ENCODE measurements at regions not wholly inside any gene's neighbourhood (a gene's known extent, or its start where the extent isn't known, plus 50 kb on each side); places are given as distances from the start of the nearest gene placed in this dataset.

DNA sequence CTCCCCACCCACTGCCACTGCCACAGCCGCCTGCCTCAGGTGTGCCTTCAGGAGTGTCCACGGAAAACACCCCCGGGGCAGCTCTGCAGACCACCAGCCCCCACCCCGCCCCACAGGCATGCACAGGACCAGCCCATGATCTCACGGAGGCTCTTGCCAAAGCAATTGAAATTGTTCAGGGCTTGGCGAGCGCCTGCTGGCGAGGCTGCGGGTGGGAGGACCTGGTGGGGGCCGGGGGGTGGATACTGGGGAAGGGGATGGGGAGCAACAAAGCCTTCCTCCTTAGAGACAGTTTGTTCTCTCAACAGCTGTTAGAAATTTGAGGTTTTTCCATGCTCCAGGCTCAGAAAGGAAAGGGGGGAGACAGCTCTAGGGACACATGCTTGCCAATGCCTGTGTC lies 274.7 kb downstream of the MN1 start:
- no peak for DNase-seq
- H3K9me3 Mint-ChIP-seq: no peaks in the 10 kb centered on the region
- no peaks in the 10 kb centered on the region for H3K4me1 Mint-ChIP-seq (ENCODE audit: low read depth)
- no peaks in the 10 kb centered on the region for H3K36me3 Mint-ChIP-seq (ENCODE audit: low read depth)
- no peak overlapping the region for H3K4me3 Mint-ChIP-seq
- H3K27ac Mint-ChIP-seq: no peak overlapping the region
- H3K27me3 Mint-ChIP-seq: no peaks in the 10 kb centered on the region

DNA sequence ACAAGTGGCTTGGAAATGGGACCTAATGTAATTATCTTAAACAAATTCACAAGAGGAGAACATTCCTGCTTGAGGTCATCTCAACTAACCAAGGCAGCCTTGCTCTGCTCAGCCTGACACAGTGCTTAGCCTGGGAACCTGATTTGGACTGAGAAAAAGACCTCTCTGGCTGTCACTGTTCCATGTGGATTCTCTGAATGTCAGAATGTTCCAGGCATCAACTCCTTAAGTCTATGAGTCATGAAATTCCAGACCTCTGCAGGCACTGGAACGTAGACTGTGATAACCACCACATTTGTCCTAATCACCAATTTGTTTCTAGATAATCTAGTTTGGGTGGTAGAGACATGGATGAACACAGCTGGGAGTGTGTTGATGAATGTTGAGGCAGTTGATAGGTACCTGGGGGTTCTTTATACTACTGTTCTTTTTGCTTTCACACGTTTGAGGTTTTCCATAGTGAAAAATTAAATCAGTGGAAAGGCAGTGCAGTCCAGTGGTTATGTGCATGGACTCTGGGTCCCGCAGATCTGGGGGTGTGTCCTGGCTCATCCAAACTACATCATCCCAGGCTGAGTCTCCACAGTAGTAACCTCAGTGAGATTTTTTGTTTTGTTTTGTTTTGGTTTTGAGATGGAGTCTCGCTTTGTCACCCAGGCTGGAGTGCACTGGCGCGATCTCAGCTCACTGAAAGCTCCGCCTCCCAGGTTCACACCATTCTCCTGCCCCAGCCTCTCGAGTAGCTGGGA lies 269.6 kb downstream of the MN1 start:
- H3K9me3 Mint-ChIP-seq: no peaks in the 10 kb centered on the region
- H3K4me3 Mint-ChIP-seq: no peak overlapping the region
- H3K4me1 Mint-ChIP-seq (ENCODE audit: low read depth): no peaks in the 10 kb centered on the region
- H3K27ac Mint-ChIP-seq: no peak overlapping the region
- DNase-seq: no peak
- peaks cover 2% of the 10 kb centered on the region for H3K27me3 Mint-ChIP-seq
- no peaks in the 10 kb centered on the region for H3K36me3 Mint-ChIP-seq (ENCODE audit: low read depth)

DNA sequence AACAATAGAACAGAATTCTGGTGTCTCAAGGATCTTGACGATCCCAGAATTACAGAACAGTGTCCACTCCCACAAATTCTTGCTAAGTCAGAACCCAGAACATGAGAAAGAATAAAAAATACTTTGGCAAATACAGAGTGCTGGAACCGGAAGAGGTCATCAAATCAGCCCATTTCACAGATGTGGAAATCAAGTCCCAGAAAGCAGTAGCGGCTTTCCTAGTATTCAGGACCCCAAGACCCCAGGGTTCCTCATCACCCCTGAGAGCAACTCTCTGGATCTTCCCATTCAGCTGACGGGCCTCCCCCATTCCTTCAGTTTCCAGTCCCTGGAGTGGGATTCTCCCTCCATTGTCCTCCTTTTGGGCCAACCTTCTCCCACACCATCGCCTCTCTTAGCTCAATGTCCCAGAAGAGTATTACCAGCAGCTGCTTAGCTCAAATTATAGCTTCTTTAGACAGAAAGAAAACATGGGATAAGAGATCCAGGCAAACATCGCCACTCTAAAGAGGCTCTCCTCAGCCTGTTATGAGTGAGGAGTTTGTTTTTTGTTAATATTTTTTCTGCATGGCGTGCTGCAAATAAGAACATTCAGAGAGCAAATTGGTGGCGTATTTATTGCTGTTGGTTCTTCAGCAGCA lies 268.3 kb downstream of the MN1 start:
- Mint-ChIP-seq H3K27me3 (peaks cover 2% of the 10 kb centered on the region), H3K36me3 (ENCODE audit: low read depth) (no peaks in the 10 kb centered on the region), H3K27ac (no peak overlapping the region), H3K4me3 (no peak overlapping the region), H3K4me1 (ENCODE audit: low read depth) (no peaks in the 10 kb centered on the region), H3K9me3 (no peaks in the 10 kb centered on the region)
- DNase-seq: no peak

DNA sequence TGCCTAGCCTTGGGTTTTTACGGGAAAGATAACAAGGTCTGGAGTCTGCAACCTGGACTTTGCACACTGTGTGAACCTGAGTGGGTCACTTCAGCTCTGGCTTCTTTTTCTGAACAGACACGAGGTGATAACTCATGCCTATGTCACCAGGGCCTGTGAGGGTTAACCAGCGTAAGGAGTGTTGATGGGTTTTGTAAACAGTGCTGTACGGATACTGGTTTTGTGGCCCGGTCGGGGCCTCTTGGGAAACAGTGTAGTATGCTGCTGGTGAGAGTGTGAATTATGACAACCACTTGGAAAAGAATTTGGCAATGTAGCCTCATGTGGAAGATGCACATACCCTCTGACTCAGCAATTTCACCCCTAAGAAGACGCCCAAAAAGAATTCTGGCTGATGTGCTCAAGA lies 266.8 kb downstream of the MN1 start:
- no peak overlapping the region for H3K27ac Mint-ChIP-seq
- no peak for DNase-seq
- H3K27me3 Mint-ChIP-seq: peaks cover 6% of the 10 kb centered on the region
- no peaks in the 10 kb centered on the region for H3K36me3 Mint-ChIP-seq (ENCODE audit: low read depth)
- H3K9me3 Mint-ChIP-seq: no peaks in the 10 kb centered on the region
- no peak overlapping the region for H3K4me3 Mint-ChIP-seq
- H3K4me1 Mint-ChIP-seq (ENCODE audit: low read depth): no peaks in the 10 kb centered on the region

DNA sequence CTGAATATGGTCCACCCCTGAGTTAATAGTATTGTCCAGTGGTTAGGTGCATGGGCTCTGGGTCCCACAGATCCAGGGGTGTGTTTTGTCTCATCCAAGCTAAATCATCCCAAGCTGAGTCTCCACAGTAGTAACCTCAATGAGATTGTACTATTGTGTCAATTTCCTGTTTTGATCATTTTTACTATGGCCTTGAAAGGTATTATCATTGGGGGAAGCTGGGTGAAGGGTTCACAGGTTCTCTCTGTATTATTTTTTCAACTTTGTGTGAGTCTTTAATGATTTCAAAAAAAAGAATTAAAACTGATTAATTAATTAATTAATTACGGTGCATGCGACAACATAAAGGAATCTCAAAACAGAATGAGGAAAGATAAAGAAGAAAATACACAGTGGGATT lies 266.1 kb downstream of the MN1 start:
- no peaks in the 10 kb centered on the region for H3K4me1 Mint-ChIP-seq (ENCODE audit: low read depth)
- no peak for DNase-seq

DNA sequence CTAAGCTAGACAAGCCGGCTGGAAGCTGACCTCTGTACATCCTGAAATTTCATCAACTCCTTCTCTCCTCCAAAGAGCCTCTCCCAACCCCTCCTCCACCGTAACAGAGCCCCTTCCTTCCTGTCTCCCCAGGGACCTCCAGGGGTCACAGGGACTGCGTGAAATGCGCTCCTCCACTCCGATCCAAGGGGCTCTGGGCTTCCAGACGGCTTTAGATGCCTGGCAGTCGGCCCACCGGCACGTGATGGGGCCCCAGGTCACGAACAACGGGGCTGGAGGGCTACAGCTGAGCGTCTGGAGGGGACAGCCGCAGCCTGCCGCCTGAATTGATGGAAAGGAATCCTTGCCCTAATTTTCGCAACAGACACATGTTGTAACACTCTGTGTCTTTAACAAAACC lies 264.1 kb downstream of the MN1 start:
- Mint-ChIP-seq H3K36me3 (ENCODE audit: low read depth) (no peaks in the 10 kb centered on the region), H3K27me3 (peaks cover 6% of the 10 kb centered on the region), H3K27ac (no peak overlapping the region), H3K9me3 (no peaks in the 10 kb centered on the region), H3K4me1 (ENCODE audit: low read depth) (no peaks in the 10 kb centered on the region), H3K4me3 (no peak overlapping the region)
- DNase-seq: no peak

More for the DNA sequence above, 266.1 kb downstream of the MN1 start:
- Mint-ChIP-seq H3K36me3 (ENCODE audit: low read depth) (no peaks in the 10 kb centered on the region), H3K27ac (no peak overlapping the region), H3K27me3 (peaks cover 6% of the 10 kb centered on the region), H3K4me3 (no peak overlapping the region), H3K9me3 (no peaks in the 10 kb centered on the region)

GRCh38 chr22:27538666-27539065 lies 262.9 kb downstream of the MN1 start:
- DNase-seq: no peak
- peaks cover 5% of the 10 kb centered on the region for H3K27me3 Mint-ChIP-seq
- H3K4me3 Mint-ChIP-seq: no peak overlapping the region
- H3K9me3 Mint-ChIP-seq: no peaks in the 10 kb centered on the region
- no peaks in the 10 kb centered on the region for H3K36me3 Mint-ChIP-seq (ENCODE audit: low read depth)
- no peak overlapping the region for H3K27ac Mint-ChIP-seq
- H3K4me1 Mint-ChIP-seq (ENCODE audit: low read depth): no peaks in the 10 kb centered on the region

DNA sequence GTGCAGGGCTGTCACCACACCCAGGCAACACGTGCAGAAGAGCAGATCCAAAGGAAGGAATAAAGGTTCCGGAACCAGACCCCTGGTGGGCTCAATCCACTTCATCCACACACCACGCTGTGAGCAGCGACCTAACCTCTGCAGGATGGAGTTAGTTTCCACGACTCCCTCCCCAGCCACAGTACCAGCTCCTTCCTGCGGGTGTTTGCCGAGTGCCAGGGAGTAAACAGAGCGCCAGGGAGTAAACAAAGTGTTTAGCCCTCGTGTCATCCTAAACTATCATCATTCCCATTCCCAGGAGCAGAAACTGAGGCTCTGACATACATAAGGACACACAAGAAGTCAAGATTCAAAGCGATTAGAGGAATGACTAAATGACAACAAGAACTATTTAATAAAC lies 261.3 kb downstream of the MN1 start:
- peaks cover 12% of the 10 kb centered on the region for H3K27me3 Mint-ChIP-seq
- no peak overlapping the region for H3K27ac Mint-ChIP-seq
- no peaks in the 10 kb centered on the region for H3K9me3 Mint-ChIP-seq
- no peak overlapping the region for H3K4me3 Mint-ChIP-seq
- DNase-seq: no peak
- no peaks in the 10 kb centered on the region for H3K36me3 Mint-ChIP-seq (ENCODE audit: low read depth)
- no peaks in the 10 kb centered on the region for H3K4me1 Mint-ChIP-seq (ENCODE audit: low read depth)

- no peaks in the 10 kb centered on the region for H3K9me3 Mint-ChIP-seq
- DNase-seq: no peak
- peaks cover 17% of the 10 kb centered on the region for H3K27me3 Mint-ChIP-seq
- H3K27ac Mint-ChIP-seq: no peak overlapping the region
- H3K4me1 Mint-ChIP-seq (ENCODE audit: low read depth): no peaks in the 10 kb centered on the region
- no peak overlapping the region for H3K4me3 Mint-ChIP-seq
- no peaks in the 10 kb centered on the region for H3K36me3 Mint-ChIP-seq (ENCODE audit: low read depth)
These were observed 260.7 kb downstream of the MN1 start for GRCh38 chr22:27540656-27541396.

DNA sequence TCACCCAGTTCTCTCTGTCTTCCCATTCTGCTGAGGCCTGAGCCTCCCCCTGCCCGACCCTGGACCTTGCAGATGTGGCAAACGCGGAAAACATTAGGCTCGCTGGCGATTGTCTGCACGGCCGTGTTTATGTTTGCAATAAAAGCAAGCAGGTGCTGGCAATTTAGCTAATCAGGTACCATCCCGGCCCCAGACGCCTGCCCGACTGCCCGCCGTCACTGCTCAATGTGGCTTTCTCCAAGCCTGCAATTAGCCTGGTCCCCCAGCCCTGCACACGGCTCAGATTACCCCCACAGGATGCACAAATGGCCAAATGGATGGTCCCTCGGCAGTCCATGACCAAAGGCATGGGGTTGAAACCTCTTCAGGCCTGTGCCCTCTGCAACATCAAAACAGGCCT lies 259.7 kb downstream of the MN1 start:
- peaks cover 22% of the 10 kb centered on the region for H3K27me3 Mint-ChIP-seq
- H3K9me3 Mint-ChIP-seq: no peaks in the 10 kb centered on the region
- no peaks in the 10 kb centered on the region for H3K36me3 Mint-ChIP-seq (ENCODE audit: low read depth)
- no peak overlapping the region for H3K4me3 Mint-ChIP-seq
- H3K4me1 Mint-ChIP-seq (ENCODE audit: low read depth): no peaks in the 10 kb centered on the region
- no peak overlapping the region for H3K27ac Mint-ChIP-seq
- DNase-seq: no peak

DNA sequence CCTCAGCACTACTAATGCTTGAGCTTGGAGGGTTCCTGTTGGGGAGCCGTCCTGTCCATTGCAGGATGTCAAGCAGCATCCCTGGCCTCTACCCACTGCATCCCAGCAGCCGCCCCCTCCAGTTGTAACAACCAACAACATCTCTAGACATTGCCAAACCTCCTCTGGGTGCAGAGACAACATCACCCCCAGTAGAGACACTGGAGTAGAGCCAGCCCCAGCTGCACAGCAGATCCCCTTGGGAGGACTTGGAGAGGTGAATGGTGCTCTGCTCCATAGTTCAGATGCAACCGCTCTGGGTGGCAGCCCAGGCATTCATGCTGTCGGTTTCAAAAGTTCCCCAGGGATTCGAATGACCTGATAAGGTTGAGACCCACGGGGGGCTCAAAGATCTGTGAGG lies 259.0 kb downstream of the MN1 start:
- Mint-ChIP-seq H3K27me3 (peaks cover 22% of the 10 kb centered on the region), H3K36me3 (ENCODE audit: low read depth) (no peaks in the 10 kb centered on the region), H3K4me3 (no peak overlapping the region), H3K9me3 (no peaks in the 10 kb centered on the region), H3K4me1 (ENCODE audit: low read depth) (no peaks in the 10 kb centered on the region), H3K27ac (no peak overlapping the region)
- no peak for DNase-seq

GRCh38 chr22:27543460-27543859 lies 258.1 kb downstream of the MN1 start:
- H3K27ac Mint-ChIP-seq: no peak overlapping the region
- no peak for DNase-seq
- no peak overlapping the region for H3K4me3 Mint-ChIP-seq

GRCh38 chr22:27545085-27545484 lies 256.5 kb downstream of the MN1 start:
- Mint-ChIP-seq H3K27me3 (peaks cover 22% of the 10 kb centered on the region), H3K4me3 (no peak overlapping the region), H3K36me3 (ENCODE audit: low read depth) (no peaks in the 10 kb centered on the region), H3K4me1 (ENCODE audit: low read depth) (no peaks in the 10 kb centered on the region), H3K9me3 (no peaks in the 10 kb centered on the region), H3K27ac (no peak overlapping the region)
- no peak for DNase-seq

More at GRCh38 chr22:27543460-27543859, 258.1 kb downstream of the MN1 start:
- Mint-ChIP-seq H3K9me3 (no peaks in the 10 kb centered on the region), H3K4me1 (ENCODE audit: low read depth) (no peaks in the 10 kb centered on the region), H3K27me3 (peaks cover 22% of the 10 kb centered on the region), H3K36me3 (ENCODE audit: low read depth) (no peaks in the 10 kb centered on the region)

DNA sequence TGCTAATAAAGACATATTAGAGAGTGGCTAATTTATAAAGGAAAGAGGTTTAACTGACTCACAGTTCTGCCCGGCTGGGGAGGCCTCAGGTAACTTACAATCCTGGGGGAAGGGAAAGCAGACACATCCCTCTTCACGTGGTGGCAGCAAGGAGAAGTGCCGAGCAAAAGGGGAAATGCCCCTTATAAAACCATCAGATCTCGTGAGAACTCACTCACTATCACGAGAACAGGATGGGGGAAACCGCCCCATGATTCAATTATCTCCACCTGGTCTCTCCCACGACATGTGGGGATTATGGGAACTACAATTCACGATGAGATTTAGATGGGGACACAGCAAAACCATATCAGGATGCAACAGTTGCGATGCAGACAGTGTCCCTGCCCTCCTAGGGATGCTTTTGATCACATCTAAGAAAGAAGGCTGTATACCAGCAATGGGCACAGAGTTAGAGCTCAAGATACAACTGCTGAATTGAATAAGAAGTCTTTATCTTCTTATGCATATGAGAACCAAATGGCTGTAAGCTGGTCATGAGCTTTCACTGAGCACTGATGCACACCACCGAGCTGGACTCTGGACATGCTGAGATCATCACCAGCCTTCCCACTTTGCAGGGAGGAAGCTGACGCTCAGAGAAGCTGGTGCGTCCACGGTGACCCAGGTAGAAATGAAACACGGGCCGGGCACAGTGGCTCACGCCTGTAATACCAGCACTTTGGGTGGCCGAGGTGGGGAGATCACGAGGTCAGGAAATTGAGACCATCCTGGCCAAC lies 255.2 kb downstream of the MN1 start:
- H3K4me3 Mint-ChIP-seq: no peak overlapping the region
- peaks cover 22% of the 10 kb centered on the region for H3K27me3 Mint-ChIP-seq
- no peak overlapping the region for H3K27ac Mint-ChIP-seq
- H3K9me3 Mint-ChIP-seq: no peaks in the 10 kb centered on the region
- H3K4me1 Mint-ChIP-seq (ENCODE audit: low read depth): no peaks in the 10 kb centered on the region
- H3K36me3 Mint-ChIP-seq (ENCODE audit: low read depth): no peaks in the 10 kb centered on the region
- no peak for DNase-seq
